ENCODE measurements at regions not wholly inside any gene's neighbourhood (a gene's known extent, or its start where the extent isn't known, plus 50 kb on each side); places are given as distances from the start of the nearest gene placed in this dataset.
A peak's percentile ranks its signal among the peaks of the same experiment; 100 is the strongest.

- Mint-ChIP-seq H3K4me1 (no peaks in the 10 kb centered on the region), H3K36me3 (no peaks in the 10 kb centered on the region), H3K4me3 (no peak overlapping the region), H3K27ac (no peak overlapping the region), H3K9me3 (peaks cover 0 to 4% (median 0%) of the 10 kb centered on the region in 7 donors), H3K27me3 (no peaks in the 10 kb centered on the region)
- DNase-seq (no peak), ATAC-seq (ENCODE audit: low read depth in 2 of 2) (no peak)
These were observed 261.0 kb downstream of the PDGFC start for GRCh38 chr4:156710365-156711192.

- no peak overlapping the region for H3K27ac Mint-ChIP-seq
- no peak overlapping the region for H3K4me3 Mint-ChIP-seq
- peaks cover 0 to 4% (median 0%) of the 10 kb centered on the region in 7 donors for H3K9me3 Mint-ChIP-seq
- ATAC-seq (ENCODE audit: low read depth in 2 of 2) (no peak), DNase-seq (no peak)
- no peaks in the 10 kb centered on the region for H3K36me3 Mint-ChIP-seq
- H3K27me3 Mint-ChIP-seq = no peaks in the 10 kb centered on the region
- no peaks in the 10 kb centered on the region for H3K4me1 Mint-ChIP-seq
These were observed 266.3 kb downstream of the PDGFC start for GRCh38 chr4:156705311-156705710.

GRCh38 chr4:156695163-156695562, 276.4 kb downstream of the PDGFC start:
- ATAC-seq (ENCODE audit: low read depth in 2 of 2) (no peak), DNase-seq (no peak)
- Mint-ChIP-seq H3K4me1 (no peaks in the 10 kb centered on the region), H3K9me3 (no peaks in the 10 kb centered on the region), H3K27me3 (no peaks in the 10 kb centered on the region), H3K36me3 (no peaks in the 10 kb centered on the region), H3K27ac (no peak overlapping the region), H3K4me3 (no peak overlapping the region)

- DNase-seq (no peak), ATAC-seq (ENCODE audit: low read depth in 2 of 2) (no peak)
- H3K27ac Mint-ChIP-seq = no peak overlapping the region
- no peaks in the 10 kb centered on the region for H3K9me3 Mint-ChIP-seq
- no peaks in the 10 kb centered on the region for H3K4me1 Mint-ChIP-seq
- H3K27me3 Mint-ChIP-seq = no peaks in the 10 kb centered on the region
- H3K4me3 Mint-ChIP-seq = no peak overlapping the region
- H3K36me3 Mint-ChIP-seq = no peaks in the 10 kb centered on the region
These were observed 277.2 kb downstream of the PDGFC start for GRCh38 chr4:156694413-156694812.

- ATAC-seq (ENCODE audit: low read depth in 2 of 2) (no peak), DNase-seq (no peak)
- Mint-ChIP-seq H3K27ac (no peak overlapping the region), H3K36me3 (no peaks in the 10 kb centered on the region), H3K9me3 (no peaks in the 10 kb centered on the region), H3K27me3 (no peaks in the 10 kb centered on the region), H3K4me3 (no peak overlapping the region), H3K4me1 (no peaks in the 10 kb centered on the region)
These were observed 278.0 kb downstream of the PDGFC start for GRCh38 chr4:156693557-156693956.

GRCh38 chr4:156692016-156692415, 279.6 kb downstream of the PDGFC start:
- Mint-ChIP-seq H3K4me3 (peak overlapping the region in 1 of 8 donors; percentile 2), H3K9me3 (no peaks in the 10 kb centered on the region), H3K4me1 (no peaks in the 10 kb centered on the region), H3K27ac (peak overlapping the region in 1 of 6 donors; percentile 29), H3K36me3 (no peaks in the 10 kb centered on the region), H3K27me3 (no peaks in the 10 kb centered on the region)
- ATAC-seq (ENCODE audit: low read depth in 2 of 2) = no peak
- no peak for DNase-seq

- Mint-ChIP-seq H3K9me3 (no peaks in the 10 kb centered on the region), H3K27ac (no peak overlapping the region), H3K36me3 (no peaks in the 10 kb centered on the region), H3K4me1 (no peaks in the 10 kb centered on the region), H3K27me3 (no peaks in the 10 kb centered on the region), H3K4me3 (no peak overlapping the region)
- no peak for DNase-seq
- ATAC-seq (ENCODE audit: low read depth in 2 of 2) = no peak
These were observed 281.0 kb downstream of the PDGFC start for GRCh38 chr4:156690572-156690971.

GRCh38 chr4:156686120-156686519, 285.5 kb downstream of the PDGFC start:
- DNase-seq (no peak), ATAC-seq (ENCODE audit: low read depth in 2 of 2) (no peak)
- Mint-ChIP-seq H3K4me3 (no peak overlapping the region), H3K36me3 (no peaks in the 10 kb centered on the region), H3K27me3 (no peaks in the 10 kb centered on the region), H3K27ac (no peak overlapping the region), H3K9me3 (no peaks in the 10 kb centered on the region), H3K4me1 (no peaks in the 10 kb centered on the region)

GRCh38 chr4:156685308-156685707, 286.3 kb downstream of the PDGFC start:
- ATAC-seq (ENCODE audit: low read depth in 2 of 2) (no peak), DNase-seq (no peak)
- no peak overlapping the region for H3K27ac Mint-ChIP-seq
- H3K9me3 Mint-ChIP-seq = no peaks in the 10 kb centered on the region
- no peaks in the 10 kb centered on the region for H3K27me3 Mint-ChIP-seq
- H3K36me3 Mint-ChIP-seq = no peaks in the 10 kb centered on the region
- H3K4me3 Mint-ChIP-seq = no peak overlapping the region
- H3K4me1 Mint-ChIP-seq = no peaks in the 10 kb centered on the region

GRCh38 chr4:156677656-156678055, 293.9 kb downstream of the PDGFC start:
- no peak for DNase-seq
- H3K36me3 Mint-ChIP-seq = no peaks in the 10 kb centered on the region
- H3K27me3 Mint-ChIP-seq = no peaks in the 10 kb centered on the region
- no peak overlapping the region for H3K27ac Mint-ChIP-seq
- H3K9me3 Mint-ChIP-seq = no peaks in the 10 kb centered on the region
- no peaks in the 10 kb centered on the region for H3K4me1 Mint-ChIP-seq
- no peak overlapping the region for H3K4me3 Mint-ChIP-seq
- no peak for ATAC-seq (ENCODE audit: low read depth in 2 of 2)

- no peak for ATAC-seq (ENCODE audit: low read depth in 2 of 2)
- no peak overlapping the region for H3K27ac Mint-ChIP-seq
- DNase-seq = no peak
- no peaks in the 10 kb centered on the region for H3K4me1 Mint-ChIP-seq
- H3K27me3 Mint-ChIP-seq = no peaks in the 10 kb centered on the region
- H3K9me3 Mint-ChIP-seq = no peaks in the 10 kb centered on the region
- H3K4me3 Mint-ChIP-seq = no peak overlapping the region
- H3K36me3 Mint-ChIP-seq = no peaks in the 10 kb centered on the region
These were observed 294.5 kb downstream of the PDGFC start for GRCh38 chr4:156677131-156677531.

- Mint-ChIP-seq H3K4me1 (no peaks in the 10 kb centered on the region), H3K4me3 (no peak overlapping the region), H3K27ac (no peak overlapping the region), H3K27me3 (no peaks in the 10 kb centered on the region), H3K9me3 (no peaks in the 10 kb centered on the region), H3K36me3 (no peaks in the 10 kb centered on the region)
- DNase-seq = no peak
- no peak for ATAC-seq (ENCODE audit: low read depth in 2 of 2)
These were observed 295.3 kb downstream of the PDGFC start for GRCh38 chr4:156676116-156676851.

GRCh38 chr4:156673483-156673882, 298.1 kb downstream of the PDGFC start:
- DNase-seq (no peak), ATAC-seq (ENCODE audit: low read depth in 2 of 2) (no peak)
- no peaks in the 10 kb centered on the region for H3K36me3 Mint-ChIP-seq
- no peak overlapping the region for H3K27ac Mint-ChIP-seq
- peaks cover 0 to 2% (median 0%) of the 10 kb centered on the region in 7 donors for H3K9me3 Mint-ChIP-seq
- no peak overlapping the region for H3K4me3 Mint-ChIP-seq
- no peaks in the 10 kb centered on the region for H3K4me1 Mint-ChIP-seq
- no peaks in the 10 kb centered on the region for H3K27me3 Mint-ChIP-seq

Measured in naive B cell (primary cell).